Activated CD8-positive, alpha-beta T cell treated with anti-CD3 and anti-CD28 coated beads for 36 hours (primary cell): ENCODE measurements at regions not wholly inside any gene's neighbourhood (a gene's known extent, or its start where the extent isn't known, plus 50 kb on each side); places are given as distances from the start of the nearest gene placed in this dataset.

ENCODE experiments used
- ATAC-seq: fragments of 200-7000 bp; cut with Tn5 transposase; one replicate; pipeline ENCODE4 v1.10.0; 2021; ENCODE audit warnings: mild to moderate bottlenecking, moderate library complexity
- CTCF ChIA-PET: fragments of 350-600 bp; sonication (Branson Sonifier 250); formaldehyde crosslinking; loops from one replicate; lab custom pipeline; 2021; ENCODE audit warnings: antibody characterized with exemption; lab: Charles Lee
- POLR2A ChIA-PET: fragments of 350-600 bp; sonication (Branson Sonifier 250); formaldehyde crosslinking; loops from one replicate; lab custom pipeline; 2021; ENCODE audit warnings: antibody characterized with exemption; lab: Charles Lee
- DNase-seq: peaks from one replicate; pipeline ENCODE4 v3.0.0-alpha.2; 2020
- H3K27ac Mint-ChIP-seq: one replicate; pipeline ENCODE4 v1.8.0; 2021; ENCODE audit warnings: mild to moderate bottlenecking, mixed read lengths
- H3K27me3 Mint-ChIP-seq: one replicate; pipeline ENCODE4 v1.8.0; 2021; ENCODE audit warnings: mixed read lengths
- H3K36me3 Mint-ChIP-seq: one replicate; pipeline ENCODE4 v1.8.0; 2021; ENCODE audit warnings: low read depth, mixed read lengths
- H3K4me1 Mint-ChIP-seq: one replicate; pipeline ENCODE4 v1.8.0; 2021; ENCODE audit warnings: low read depth, mixed read lengths
- H3K4me3 Mint-ChIP-seq: one replicate; pipeline ENCODE4 v1.8.0; 2021; ENCODE audit warnings: mild to moderate bottlenecking, moderate library complexity, mixed read lengths
- H3K9me3 Mint-ChIP-seq: one replicate; pipeline ENCODE4 v1.8.0; 2021; ENCODE audit warnings: mixed read lengths
- intact Hi-C: fragments of 100-400 bp; cut with micrococcal nuclease; formaldehyde crosslinking; loops from one replicate; pipeline ENCODE4 v1.10.0; 2022
- TF ChIP-seq, protein P1 (sequence below): fragments of 200-600 bp; IDR thresholded peaks from one replicate; pipeline ENCODE4 v1.8.0; 2022; ENCODE audit warnings: antibody characterized with exemption, mild to moderate bottlenecking

DNA sequence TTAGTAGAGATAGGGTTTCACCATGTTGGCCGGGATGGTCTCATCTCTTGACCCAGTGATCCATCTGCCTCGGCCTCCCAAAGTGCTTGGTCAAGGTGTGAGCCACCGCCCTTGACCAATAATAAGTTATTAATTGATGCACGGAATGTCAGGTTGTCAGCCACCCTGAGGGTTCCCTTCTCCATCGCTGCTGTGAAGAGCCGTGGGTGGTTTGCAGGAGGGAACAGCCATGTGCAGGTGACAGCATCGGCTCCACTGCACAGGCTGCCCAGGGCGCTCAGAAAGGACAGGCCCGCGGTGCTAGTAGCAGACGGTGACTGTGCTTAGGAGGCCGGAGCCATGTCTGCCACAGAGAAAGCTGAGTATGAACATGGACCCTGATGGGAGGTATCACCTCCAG lies 814.0 kb downstream of the BRD1 start:
- POLR2A ChIA-PET: no interaction called here
- H3K36me3 Mint-ChIP-seq: no peaks in the 10 kb centered on the region
- DNase-seq (no peak), ATAC-seq (no peak)
- no peak overlapping the region for H3K4me3 Mint-ChIP-seq
- intact Hi-C loops: no loop called here
- no peak overlapping the region for H3K27ac Mint-ChIP-seq
- no peaks in the 10 kb centered on the region for H3K4me1 Mint-ChIP-seq
- TF ChIP-seq, protein P1, sequence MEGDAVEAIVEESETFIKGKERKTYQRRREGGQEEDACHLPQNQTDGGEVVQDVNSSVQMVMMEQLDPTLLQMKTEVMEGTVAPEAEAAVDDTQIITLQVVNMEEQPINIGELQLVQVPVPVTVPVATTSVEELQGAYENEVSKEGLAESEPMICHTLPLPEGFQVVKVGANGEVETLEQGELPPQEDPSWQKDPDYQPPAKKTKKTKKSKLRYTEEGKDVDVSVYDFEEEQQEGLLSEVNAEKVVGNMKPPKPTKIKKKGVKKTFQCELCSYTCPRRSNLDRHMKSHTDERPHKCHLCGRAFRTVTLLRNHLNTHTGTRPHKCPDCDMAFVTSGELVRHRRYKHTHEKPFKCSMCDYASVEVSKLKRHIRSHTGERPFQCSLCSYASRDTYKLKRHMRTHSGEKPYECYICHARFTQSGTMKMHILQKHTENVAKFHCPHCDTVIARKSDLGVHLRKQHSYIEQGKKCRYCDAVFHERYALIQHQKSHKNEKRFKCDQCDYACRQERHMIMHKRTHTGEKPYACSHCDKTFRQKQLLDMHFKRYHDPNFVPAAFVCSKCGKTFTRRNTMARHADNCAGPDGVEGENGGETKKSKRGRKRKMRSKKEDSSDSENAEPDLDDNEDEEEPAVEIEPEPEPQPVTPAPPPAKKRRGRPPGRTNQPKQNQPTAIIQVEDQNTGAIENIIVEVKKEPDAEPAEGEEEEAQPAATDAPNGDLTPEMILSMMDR: no peak
- no peaks in the 10 kb centered on the region for H3K9me3 Mint-ChIP-seq
- CTCF ChIA-PET: no interaction called here
- H3K27me3 Mint-ChIP-seq: no peaks in the 10 kb centered on the region

DNA sequence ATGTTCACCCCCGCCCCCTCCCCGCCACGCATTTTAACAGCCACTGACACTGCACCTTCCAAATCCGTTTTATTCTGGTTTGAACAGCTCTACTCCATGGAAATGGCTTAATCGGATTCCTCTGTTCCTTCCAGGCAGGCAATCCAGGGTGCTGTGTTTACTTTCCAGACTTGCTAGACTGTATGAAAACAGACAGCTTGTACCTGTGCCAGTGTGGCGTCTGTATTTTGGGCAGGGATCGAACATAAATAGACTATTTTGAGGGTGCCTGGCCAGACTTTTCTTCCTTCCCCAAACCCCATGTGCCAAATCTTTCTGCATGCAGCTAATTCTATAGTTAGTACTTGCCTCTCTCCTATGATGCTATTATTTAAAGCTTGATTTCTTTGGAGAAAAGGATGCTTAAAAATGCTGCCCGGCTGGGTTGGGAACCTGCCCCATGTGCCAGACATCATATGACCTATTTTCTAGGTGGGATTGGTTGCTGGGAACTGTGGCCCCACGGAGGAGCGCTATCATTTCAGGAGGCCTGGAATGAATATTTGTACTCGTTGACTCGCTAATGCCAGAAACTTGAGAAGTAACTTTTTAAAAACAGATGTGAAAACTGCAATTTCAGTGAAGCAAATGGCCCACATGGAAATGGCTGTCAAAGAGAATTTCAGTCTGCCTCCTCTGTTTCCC lies 814.8 kb downstream of the BRD1 start:
- ATAC-seq (no peak), DNase-seq (no peak)
- intact Hi-C loops: no loop called here
- ChIA-PET CTCF (no interaction called here), POLR2A (no interaction called here)
- TF ChIP-seq, protein P1: no peak
- H3K9me3 Mint-ChIP-seq: no peaks in the 10 kb centered on the region
- H3K27me3 Mint-ChIP-seq: no peaks in the 10 kb centered on the region
- H3K27ac Mint-ChIP-seq: no peak overlapping the region
- H3K4me1 Mint-ChIP-seq: no peaks in the 10 kb centered on the region
- H3K4me3 Mint-ChIP-seq: no peak overlapping the region
- H3K36me3 Mint-ChIP-seq: no peaks in the 10 kb centered on the region

DNA sequence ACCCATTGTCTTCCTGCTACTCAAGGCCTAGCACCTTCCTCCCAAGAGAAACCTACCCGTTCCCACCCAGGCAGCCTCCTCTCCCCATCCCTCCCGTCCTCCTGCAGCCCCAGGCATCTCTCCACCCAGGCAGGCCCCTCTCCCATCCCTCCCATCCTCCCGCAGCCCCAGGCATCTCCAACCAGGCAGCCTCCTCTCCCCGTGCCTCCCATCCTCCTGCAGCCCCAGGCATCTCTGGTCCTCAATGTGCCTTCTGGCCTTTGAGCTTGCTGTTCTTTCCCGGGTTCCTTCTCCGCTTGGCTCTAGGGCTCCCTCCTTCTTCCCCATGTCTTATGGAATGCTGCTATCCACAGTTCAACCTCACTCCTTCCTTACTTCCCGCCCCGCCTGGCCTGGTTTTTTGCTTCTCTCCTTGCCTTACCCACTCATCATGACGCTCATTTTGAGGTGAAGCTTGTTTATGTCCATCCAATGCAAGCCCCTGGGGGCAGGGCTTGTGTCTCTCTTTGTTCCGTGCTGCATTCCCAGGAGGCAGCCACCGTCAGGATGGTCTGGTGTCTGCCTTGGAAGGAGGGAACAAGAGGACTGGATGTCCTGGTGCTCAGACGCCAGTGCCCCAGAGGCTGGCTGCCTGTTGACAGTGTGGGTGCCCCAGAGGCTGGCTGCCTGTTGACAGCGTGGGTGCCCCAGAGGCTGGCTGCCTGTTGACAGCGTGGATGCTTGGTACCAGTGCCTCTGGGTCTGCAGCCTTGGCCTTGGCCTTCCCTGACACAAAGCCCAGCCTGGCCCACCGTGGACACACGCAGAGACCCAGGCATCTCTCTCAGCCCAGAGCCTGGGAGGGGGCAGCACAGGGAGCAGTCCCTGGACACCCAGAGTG lies 815.7 kb downstream of the BRD1 start:
- H3K4me1 Mint-ChIP-seq: no peaks in the 10 kb centered on the region
- no peaks in the 10 kb centered on the region for H3K9me3 Mint-ChIP-seq
- H3K4me3 Mint-ChIP-seq: no peak overlapping the region
- no peak for DNase-seq
- no peaks in the 10 kb centered on the region for H3K36me3 Mint-ChIP-seq
- no peak overlapping the region for H3K27ac Mint-ChIP-seq
- POLR2A ChIA-PET: no interaction called here
- CTCF ChIA-PET: no interaction called here
- TF ChIP-seq, protein P1: no peak
- no peak for ATAC-seq
- H3K27me3 Mint-ChIP-seq: no peaks in the 10 kb centered on the region
- intact Hi-C loops: no loop called here

DNA sequence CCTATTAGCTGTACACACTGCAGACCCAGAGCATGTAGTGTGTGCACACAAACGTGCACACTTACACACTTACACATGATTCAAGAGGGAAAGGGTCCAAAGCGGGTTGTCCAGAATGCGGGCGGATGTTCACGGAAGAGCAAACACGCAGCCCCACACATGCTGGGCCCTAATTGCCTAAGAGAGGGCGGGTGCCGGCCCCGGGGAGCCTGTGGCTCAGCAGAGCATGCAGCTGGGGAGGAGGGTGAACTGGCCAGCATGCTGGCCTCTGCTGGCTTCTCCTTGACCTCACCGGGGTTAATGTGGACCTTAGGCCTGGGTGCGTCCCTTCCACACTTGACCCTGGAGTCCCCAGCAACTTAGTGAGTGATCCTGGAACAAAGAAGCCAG lies 816.3 kb downstream of the BRD1 start:
- DNase-seq: no peak
- H3K4me1 Mint-ChIP-seq: no peaks in the 10 kb centered on the region
- H3K9me3 Mint-ChIP-seq: no peaks in the 10 kb centered on the region
- no peak overlapping the region for H3K27ac Mint-ChIP-seq
- TF ChIP-seq, protein P1: no peak
- ChIA-PET POLR2A (no interaction called here), CTCF (no interaction called here)
- ATAC-seq: no peak
- intact Hi-C loops: no loop called here
- no peaks in the 10 kb centered on the region for H3K36me3 Mint-ChIP-seq
- no peak overlapping the region for H3K4me3 Mint-ChIP-seq
- H3K27me3 Mint-ChIP-seq: no peaks in the 10 kb centered on the region

DNA sequence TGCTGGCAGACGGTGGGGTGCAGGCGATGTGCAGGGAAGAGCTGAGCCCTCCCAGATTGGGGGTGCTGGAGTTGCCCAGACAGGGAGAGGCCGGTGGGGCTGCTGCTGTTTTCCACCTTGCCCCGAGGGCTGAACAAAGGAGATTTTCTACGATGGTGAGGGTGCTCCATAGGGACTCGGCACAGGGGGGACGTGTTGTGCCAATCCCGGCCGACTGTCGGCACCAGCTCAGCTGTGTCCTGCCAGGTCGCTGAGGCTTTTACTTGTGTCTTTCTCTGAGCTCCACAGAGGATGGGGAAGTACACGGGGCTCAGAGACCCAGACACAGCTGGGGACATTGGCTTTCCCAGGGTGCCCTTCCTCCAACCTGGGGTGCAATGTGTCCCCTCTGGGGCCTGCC lies 816.8 kb downstream of the BRD1 start:
- no peaks in the 10 kb centered on the region for H3K36me3 Mint-ChIP-seq
- H3K27me3 Mint-ChIP-seq: no peaks in the 10 kb centered on the region
- H3K27ac Mint-ChIP-seq: no peak overlapping the region
- intact Hi-C loops: no loop called here
- H3K9me3 Mint-ChIP-seq: no peaks in the 10 kb centered on the region
- ATAC-seq (no peak), DNase-seq (no peak)
- H3K4me3 Mint-ChIP-seq: no peak overlapping the region
- TF ChIP-seq, protein P1: no peak
- ChIA-PET CTCF (no interaction called here), POLR2A (no interaction called here)
- H3K4me1 Mint-ChIP-seq: no peaks in the 10 kb centered on the region
